Prostate gland (tissue), 2 donors: ENCODE measurements at regions not wholly inside any gene's neighbourhood (a gene's known extent, or its start where the extent isn't known, plus 50 kb on each side); places are given as distances from the start of the nearest gene placed in this dataset.

ENCODE experiments used
- DNase-seq: peaks from one replicate; pipeline ENCODE4 v3.0.0-alpha.2; 2019; ENCODE audit warnings: low spot score
- H3K27ac ChIP-seq, 2 donors: fragments of 200-600 bp; sonication (generic); 2 replicates each; pipeline ENCODE4 v1.5.1; 2017 to 2019
- H3K27me3 ChIP-seq: fragments of 200-600 bp; sonication (generic); replicated peaks from 2 replicates; pipeline ENCODE4 v1.5.1; 2019; ENCODE audit not compliant: insufficient read depth
- H3K36me3 ChIP-seq, 2 donors: fragments of 200-600 bp; sonication (generic); 1 replicate in 1 of 2; 2 replicates in 1 of 2; pipeline versions ENCODE4 v1.5.1 to v1.8.1; 2017 to 2019
- H3K4me1 ChIP-seq: fragments of 200-600 bp; sonication (generic); replicated peaks from 2 replicates; pipeline ENCODE4 v1.5.1; 2019
- H3K4me3 ChIP-seq, 2 donors: fragments of 200-600 bp; sonication (generic); 2 replicates each; pipeline ENCODE4 v1.5.1; 2017 to 2019
- H3K9me3 ChIP-seq: fragments of 200-600 bp; sonication (generic); 2 replicates; pipeline ENCODE4 v1.5.1; 2017
- CTCF ChIP-seq, 4 experiments: fragments of 200-600 bp in 2 of 4; fragments of 450-650 bp in 2 of 4; sonication (generic) in 2 of 4; IDR thresholded peaks; 1 replicate in 3 of 4; 2 replicates in 1 of 4; pipeline ENCODE4 v1.5.1; 2016 to 2019; ENCODE audit warnings: antibody characterized with exemption in 4 of 4, mild to moderate bottlenecking in 2 of 4, moderate library complexity in 2 of 4
- POLR2A ChIP-seq: fragments of 450-650 bp; IDR thresholded peaks from one replicate; pipeline ENCODE4 v1.6.1; 2016; ENCODE audit warnings: antibody characterized with exemption, mild to moderate bottlenecking
- POLR2AphosphoS5 ChIP-seq: sonication (generic); formaldehyde crosslinking; IDR thresholded peaks from one replicate; pipeline ENCODE4 v1.6.1; 2017; ENCODE audit warnings: antibody characterized with exemption
- WGBS: methylation state at CpG from one replicate; pipeline ENCODE4 v1.1.5; 2018; 5-methylcytosine and 5-hydroxymethylcytosine counted together
- intact Hi-C: fragments of 100-400 bp; cut with DNase I; formaldehyde crosslinking; loops from one replicate; pipeline ENCODE4 v1.14.2; 2022

- intact Hi-C loops, result no loop called here
- H3K27ac ChIP-seq, result no peak overlapping the region
- no peaks in the 10 kb centered on the region for H3K27me3 ChIP-seq
- no peaks in the 10 kb centered on the region for H3K9me3 ChIP-seq
- no peak for DNase-seq
- H3K4me1 ChIP-seq, result no peaks in the 10 kb centered on the region
- no peak overlapping the region for H3K4me3 ChIP-seq
- no peak for TF ChIP-seq POLR2A
- no peak for TF ChIP-seq POLR2AphosphoS5
- no peak for TF ChIP-seq CTCF (IDR thresholded peaks at IDR 0.05)
- H3K36me3 ChIP-seq, result no peaks in the 10 kb centered on the region
Observed at GRCh38 chr4:38493066-38493465, 170.9 kb upstream of the KLF3 start.

- Histone ChIP-seq H3K27me3 (no peaks in the 10 kb centered on the region), H3K4me1 (no peaks in the 10 kb centered on the region), H3K9me3 (no peaks in the 10 kb centered on the region), H3K27ac (no peak overlapping the region), H3K36me3 (no peaks in the 10 kb centered on the region), H3K4me3 (no peak overlapping the region)
- intact Hi-C loops, result no loop called here
- 82% methylated on average over 3 of the region's 3 CpGs for WGBS
- TF ChIP-seq POLR2AphosphoS5 (no peak), CTCF (IDR thresholded peaks at IDR 0.05) (no peak), POLR2A (no peak)
- DNase-seq, result no peak
Observed at GRCh38 chr4:38495446-38495845, 168.6 kb upstream of the KLF3 start.

- WGBS, result 85% methylated on average over 3 of the region's 3 CpGs
- no peaks in the 10 kb centered on the region for H3K9me3 ChIP-seq
- TF ChIP-seq CTCF (IDR thresholded peaks at IDR 0.05) (no peak), POLR2A (no peak), POLR2AphosphoS5 (no peak)
- H3K4me1 ChIP-seq, result no peaks in the 10 kb centered on the region
- no peak for DNase-seq
- no peaks in the 10 kb centered on the region for H3K27me3 ChIP-seq
- H3K36me3 ChIP-seq, result no peaks in the 10 kb centered on the region
- H3K27ac ChIP-seq, result no peak overlapping the region
- intact Hi-C loops, result no loop called here
- H3K4me3 ChIP-seq, result no peak overlapping the region
Observed at GRCh38 chr4:38497121-38497520, 166.9 kb upstream of the KLF3 start.

- WGBS, result 88% methylated on average over 1 of the region's 1 CpG
- H3K9me3 ChIP-seq, result no peaks in the 10 kb centered on the region
- H3K27ac ChIP-seq, result no peak overlapping the region
- H3K27me3 ChIP-seq, result no peaks in the 10 kb centered on the region
- H3K36me3 ChIP-seq, result no peaks in the 10 kb centered on the region
- no peak overlapping the region for H3K4me3 ChIP-seq
- no peaks in the 10 kb centered on the region for H3K4me1 ChIP-seq
- intact Hi-C loops, result no loop called here
- DNase-seq, result no peak
- no peak for TF ChIP-seq CTCF (IDR thresholded peaks at IDR 0.05)
- no peak for TF ChIP-seq POLR2AphosphoS5
- TF ChIP-seq POLR2A, result no peak
Observed at GRCh38 chr4:38499101-38499500, 164.9 kb upstream of the KLF3 start.

GRCh38 chr4:38500433-38500832 lies 163.6 kb upstream of the KLF3 start:
- intact Hi-C loops, result no loop called here
- Histone ChIP-seq H3K9me3 (no peaks in the 10 kb centered on the region), H3K27me3 (no peaks in the 10 kb centered on the region), H3K4me3 (no peak overlapping the region), H3K27ac (no peak overlapping the region), H3K36me3 (no peaks in the 10 kb centered on the region), H3K4me1 (no peaks in the 10 kb centered on the region)
- WGBS, result 90% methylated on average over 2 of the region's 2 CpGs
- no peak for DNase-seq
- TF ChIP-seq CTCF (IDR thresholded peaks at IDR 0.05) (no peak), POLR2AphosphoS5 (no peak), POLR2A (no peak)
